GM12892 (cell line): ENCODE measurements at regions not wholly inside any gene's neighbourhood (a gene's known extent, or its start where the extent isn't known, plus 50 kb on each side); places are given as distances from the start of the nearest gene placed in this dataset.

Experiments
- DNase-seq: peaks from one replicate; pipeline ENCODE4 v3.0.0; 2011; ENCODE audit not compliant: insufficient read length
- FAIRE-seq: peaks from 2 replicates; lab custom pipeline; 2011; peaks lifted over from hg19 to GRCh38; lab: Jason Lieb, UNC
- POLR2A ChIP-seq: IDR thresholded peaks from 2 replicates; pipeline ENCODE4 v1.6.1; 2011; ENCODE audit warnings: low read depth, low read length, control low read depth
- POLR2AphosphoS5 ChIP-seq: IDR thresholded peaks from 2 replicates; pipeline ENCODE4 v1.6.1; 2011; ENCODE audit warnings: low read depth, low read length, control low read depth
- TAF1 ChIP-seq: IDR thresholded peaks from 2 replicates; pipeline ENCODE4 v1.6.1; 2011; ENCODE audit warnings: low read depth, mild to moderate bottlenecking, control low read depth, low read length, borderline replicate concordance

- TF ChIP-seq POLR2AphosphoS5 (no peak), POLR2A (no peak), TAF1 (no peak)
- no peak for DNase-seq
- FAIRE-seq = no peak
Measured at GRCh38 chr9:79131246-79131774, 440.5 kb upstream of the TLE4 start.

GRCh38 chr9:79131824-79132377, 439.9 kb upstream of the TLE4 start:
- FAIRE-seq (no peak), DNase-seq (no peak)
- TF ChIP-seq TAF1 = no peak

GRCh38 chr9:79134654-79135053, 437.1 kb upstream of the TLE4 start:
- TF ChIP-seq TAF1 (no peak), POLR2A (no peak), POLR2AphosphoS5 (no peak)
- DNase-seq = no peak
- FAIRE-seq = no peak

DNA sequence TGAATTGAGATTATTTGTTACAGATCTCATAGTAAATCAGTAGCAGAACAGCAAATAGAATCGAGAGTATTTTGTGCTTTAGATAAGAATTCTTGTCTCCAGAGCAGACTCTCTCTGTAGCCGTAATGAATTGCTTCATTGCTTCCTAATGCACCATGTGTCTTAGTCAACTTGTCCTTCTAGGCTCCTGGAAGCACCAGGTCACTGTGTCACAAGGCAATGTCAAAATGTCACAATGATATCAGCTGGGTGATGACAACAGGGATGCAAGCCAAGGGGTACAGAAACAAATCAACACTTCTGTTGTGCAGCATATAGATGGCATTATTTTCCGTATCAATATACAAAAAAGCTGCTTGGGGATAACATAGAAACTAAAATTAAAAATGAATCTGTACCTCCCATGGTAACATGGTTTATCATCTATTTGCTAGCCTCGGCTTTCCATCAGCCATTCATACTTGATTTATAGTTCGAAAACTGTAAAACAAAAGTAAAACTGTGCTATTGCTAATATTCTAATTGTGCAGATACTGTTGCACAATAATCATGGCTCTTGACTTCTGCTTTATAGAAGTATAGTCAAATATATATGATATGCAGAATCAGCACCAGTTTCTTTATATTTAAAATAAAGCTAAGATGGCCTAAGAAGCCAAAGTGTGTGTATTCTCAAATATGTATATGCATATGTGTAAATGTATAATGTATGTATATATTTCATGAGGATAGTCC, 435.9 kb upstream of the TLE4 start:
- no peak for FAIRE-seq
- DNase-seq = no peak
- TF ChIP-seq TAF1 (no peak), POLR2AphosphoS5 (no peak), POLR2A (no peak)

GRCh38 chr9:79140751-79141150, 431.0 kb upstream of the TLE4 start:
- no peak for TF ChIP-seq TAF1
- no peak for TF ChIP-seq POLR2A
- FAIRE-seq (no peak), DNase-seq (no peak)

DNA sequence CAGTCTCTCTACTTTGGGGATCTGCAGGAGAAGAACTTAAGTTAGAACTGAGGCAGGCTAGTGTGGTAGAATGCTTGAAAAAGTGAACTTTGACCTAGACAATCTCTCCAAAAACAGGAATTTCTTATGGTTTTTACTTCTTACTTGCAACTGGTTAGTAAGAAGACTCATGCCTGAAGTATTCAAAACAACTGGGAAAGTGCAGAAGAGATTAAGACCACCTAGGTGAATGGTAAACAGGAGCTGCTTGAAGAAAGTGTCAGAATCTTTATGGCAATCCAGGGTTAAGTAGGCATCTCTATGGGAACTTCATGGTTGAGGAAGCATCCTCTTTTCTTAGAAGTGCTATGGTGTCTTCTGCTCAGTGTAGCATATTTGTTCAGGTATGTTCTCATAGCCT, 428.6 kb upstream of the TLE4 start:
- FAIRE-seq (no peak), DNase-seq (no peak)
- TF ChIP-seq TAF1 = no peak
- TF ChIP-seq POLR2AphosphoS5 = no peak
- TF ChIP-seq POLR2A = no peak

GRCh38 chr9:79145442-79145841, 426.3 kb upstream of the TLE4 start:
- DNase-seq (no peak), FAIRE-seq (no peak)
- TF ChIP-seq POLR2A = no peak

DNA sequence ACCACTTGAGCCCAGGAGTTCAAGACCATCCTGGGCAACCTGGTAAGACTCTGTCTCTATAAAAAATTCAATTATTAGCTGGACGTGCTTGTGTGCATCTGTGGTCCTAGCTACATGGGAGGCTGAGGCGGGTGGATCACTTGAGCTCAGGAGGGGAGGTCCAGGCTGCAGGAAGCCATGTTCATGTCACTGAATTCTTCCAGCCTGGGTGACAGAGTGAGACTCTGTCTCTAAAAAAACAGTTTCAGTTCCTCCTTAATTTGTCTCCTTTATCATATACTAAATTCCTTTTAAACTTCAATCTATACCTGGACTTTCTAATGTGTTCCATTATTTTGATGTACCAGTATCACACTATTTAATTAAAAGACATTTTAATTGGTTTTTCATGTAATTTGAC, 422.2 kb upstream of the TLE4 start:
- no peak for DNase-seq
- TF ChIP-seq POLR2A (no peak), TAF1 (no peak)
- FAIRE-seq = no peak

GRCh38 chr9:79151791-79152190, 420.0 kb upstream of the TLE4 start:
- DNase-seq (no peak), FAIRE-seq (no peak)
- TF ChIP-seq POLR2A (no peak), TAF1 (no peak), POLR2AphosphoS5 (no peak)

- DNase-seq (no peak), FAIRE-seq (no peak)
- no peak for TF ChIP-seq POLR2AphosphoS5
- TF ChIP-seq TAF1 = no peak
- no peak for TF ChIP-seq POLR2A
Measured at GRCh38 chr9:79152306-79152705, 419.5 kb upstream of the TLE4 start.

DNA sequence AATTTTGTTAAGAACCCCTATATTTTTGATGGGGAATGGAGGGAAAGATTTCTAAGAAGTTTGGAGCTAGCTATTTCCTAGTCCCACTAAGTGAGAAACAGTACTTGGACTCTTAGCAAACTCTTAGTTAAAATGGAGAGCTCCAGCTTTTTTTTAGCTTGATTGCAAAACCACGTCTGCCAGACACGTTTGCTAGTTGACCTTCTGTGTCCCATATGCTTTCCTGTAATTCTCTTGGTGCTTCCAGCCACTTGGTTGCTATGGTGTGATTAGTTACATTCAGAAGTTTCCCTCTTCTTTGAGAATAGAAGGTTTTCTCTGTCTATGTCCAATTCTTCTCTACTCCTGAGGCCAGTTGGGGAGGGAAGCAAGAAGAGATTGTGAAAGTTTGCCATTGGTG, 417.0 kb upstream of the TLE4 start:
- DNase-seq (no peak), FAIRE-seq (no peak)
- TF ChIP-seq POLR2A = no peak
- no peak for TF ChIP-seq TAF1
- no peak for TF ChIP-seq POLR2AphosphoS5

GRCh38 chr9:79155308-79155707, 416.5 kb upstream of the TLE4 start:
- no peak for FAIRE-seq
- TF ChIP-seq TAF1 (no peak), POLR2AphosphoS5 (no peak), POLR2A (no peak)
- DNase-seq = no peak

GRCh38 chr9:79163544-79163943, 408.2 kb upstream of the TLE4 start:
- TF ChIP-seq TAF1 (no peak), POLR2A (no peak), POLR2AphosphoS5 (no peak)
- DNase-seq = no peak
- no peak for FAIRE-seq

- no peak for TF ChIP-seq POLR2A
- no peak for TF ChIP-seq POLR2AphosphoS5
- no peak for TF ChIP-seq TAF1
- no peak for FAIRE-seq
- no peak for DNase-seq
Measured at GRCh38 chr9:79164406-79164805, 407.4 kb upstream of the TLE4 start.
